ENCODE measurements at regions not wholly inside any gene's neighbourhood (a gene's known extent, or its start where the extent isn't known, plus 50 kb on each side); places are given as distances from the start of the nearest gene placed in this dataset.

DNA sequence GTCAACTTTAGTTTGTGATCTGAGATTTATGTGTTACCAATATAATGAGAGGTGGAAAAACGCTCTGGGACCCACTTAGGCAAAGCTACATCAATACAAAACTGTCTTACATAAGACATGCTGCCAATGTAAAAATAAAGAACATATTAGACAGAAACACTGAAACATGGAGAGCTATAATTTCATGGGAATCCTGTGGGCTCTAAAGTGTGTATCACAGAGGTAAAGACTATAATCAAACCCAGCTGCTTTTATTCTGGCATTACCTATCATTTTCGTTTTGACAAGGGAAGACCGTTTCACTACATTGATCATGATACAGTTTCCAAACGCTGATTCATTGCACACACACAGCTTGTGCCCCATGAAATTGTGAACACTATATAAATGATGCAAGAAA, 400.5 kb upstream of the TUSC1 start (continued):
- TF ChIP-seq IRF1 (CRISPR knock-in tag; IDR thresholded peaks at IDR 0.05) = no peak
- TF ChIP-seq RELA (CRISPR knock-in tag; IDR thresholded peaks at IDR 0.05; ENCODE audit: borderline replicate concordance) = no peak
- no peak for TF ChIP-seq ZNF232 (CRISPR knock-in tag; IDR thresholded peaks at IDR 0.05)
- TF ChIP-seq, protein P1, sequence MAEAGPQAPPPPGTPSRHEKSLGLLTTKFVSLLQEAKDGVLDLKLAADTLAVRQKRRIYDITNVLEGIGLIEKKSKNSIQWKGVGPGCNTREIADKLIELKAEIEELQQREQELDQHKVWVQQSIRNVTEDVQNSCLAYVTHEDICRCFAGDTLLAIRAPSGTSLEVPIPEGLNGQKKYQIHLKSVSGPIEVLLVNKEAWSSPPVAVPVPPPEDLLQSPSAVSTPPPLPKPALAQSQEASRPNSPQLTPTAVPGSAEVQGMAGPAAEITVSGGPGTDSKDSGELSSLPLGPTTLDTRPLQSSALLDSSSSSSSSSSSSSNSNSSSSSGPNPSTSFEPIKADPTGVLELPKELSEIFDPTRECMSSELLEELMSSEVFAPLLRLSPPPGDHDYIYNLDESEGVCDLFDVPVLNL (CRISPR knock-in tag; IDR thresholded peaks at IDR 0.05; ENCODE audit: borderline replicate concordance, low read depth) = no peak
- TF ChIP-seq FOXP1 (CRISPR knock-in tag; IDR thresholded peaks at IDR 0.05; ENCODE audit: borderline replicate concordance) = no peak
- TF ChIP-seq ZSCAN18 (CRISPR knock-in tag; IDR thresholded peaks at IDR 0.05) = no peak
- TF ChIP-seq ZNF121 (CRISPR knock-in tag; IDR thresholded peaks at IDR 0.05) = no peak

DNA sequence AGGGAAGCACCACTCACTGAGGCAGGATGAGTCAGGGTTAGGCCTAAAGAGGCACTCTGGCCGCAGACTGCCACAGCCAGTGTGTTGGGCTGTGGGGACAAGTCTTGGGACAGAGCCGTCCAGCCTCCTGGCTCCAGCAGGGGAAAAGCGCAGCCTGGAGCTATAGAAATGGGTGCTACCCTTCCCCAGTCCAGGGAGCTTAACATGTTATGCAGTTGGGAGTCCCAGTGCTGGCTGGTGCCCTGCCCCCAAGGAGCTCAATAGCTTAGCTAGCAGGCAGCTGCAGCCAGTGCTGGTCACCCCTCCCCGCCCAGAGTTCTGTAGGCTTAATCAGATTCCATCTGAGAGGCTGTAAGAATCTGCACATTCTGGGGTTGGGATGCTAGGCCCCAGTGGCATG, 399.6 kb upstream of the TUSC1 start:
- Mint-ChIP-seq H3K36me3 (peaks cover 23% of the 10 kb centered on the region), H3K4me3 (no peak overlapping the region), H3K27me3 (ENCODE audit: low read depth) (no peaks in the 10 kb centered on the region), H3K4me1 (no peaks in the 10 kb centered on the region), H3K27ac (no peak overlapping the region), H3K9me3 (peaks cover 37% of the 10 kb centered on the region)
- no peak for DNase-seq (ENCODE audit: low spot score)
- CTCF ChIA-PET = interaction anchor here (0.6 kb wide), 1 partner anchor 172 kb away, joined by 3 read pairs; no protein-coding TSS in a partner anchor
- peak; percentile 56 for ATAC-seq
- POLR2A ChIA-PET = no interaction called here
- TF ChIP-seq NFYB (CRISPR knock-in tag; conservative IDR thresholded peaks at IDR 0.05; ENCODE audit: low read depth) (no peak), ZSCAN18 (CRISPR knock-in tag; IDR thresholded peaks at IDR 0.05) (no peak), ZNF416 (CRISPR knock-in tag; IDR thresholded peaks at IDR 0.05) (no peak), ZNF281 (CRISPR knock-in tag; IDR thresholded peaks at IDR 0.05) (no peak), OVOL2 (CRISPR knock-in tag; IDR thresholded peaks at IDR 0.05; ENCODE audit: borderline replicate concordance) (no peak), ZNF671 (CRISPR knock-in tag; IDR thresholded peaks at IDR 0.05) (no peak), CDX4 (CRISPR knock-in tag; IDR thresholded peaks at IDR 0.05; ENCODE audit: borderline replicate concordance) (no peak), ZMAT4 (CRISPR knock-in tag; IDR thresholded peaks at IDR 0.05) (no peak), ZNF396 (CRISPR knock-in tag; IDR thresholded peaks at IDR 0.05; ENCODE audit: borderline replicate concordance) (no peak), TP53 (CRISPR knock-in tag; IDR thresholded peaks at IDR 0.05) (no peak), NR2C2 (CRISPR knock-in tag; IDR thresholded peaks at IDR 0.05) (no peak), KAT7 (CRISPR knock-in tag; IDR thresholded peaks at IDR 0.05; ENCODE audit: borderline replicate concordance) (no peak), RORB (CRISPR knock-in tag; IDR thresholded peaks at IDR 0.05) (no peak), USF1 (CRISPR knock-in tag; IDR thresholded peaks at IDR 0.05) (no peak)
- TF ChIP-seq, protein P2, sequence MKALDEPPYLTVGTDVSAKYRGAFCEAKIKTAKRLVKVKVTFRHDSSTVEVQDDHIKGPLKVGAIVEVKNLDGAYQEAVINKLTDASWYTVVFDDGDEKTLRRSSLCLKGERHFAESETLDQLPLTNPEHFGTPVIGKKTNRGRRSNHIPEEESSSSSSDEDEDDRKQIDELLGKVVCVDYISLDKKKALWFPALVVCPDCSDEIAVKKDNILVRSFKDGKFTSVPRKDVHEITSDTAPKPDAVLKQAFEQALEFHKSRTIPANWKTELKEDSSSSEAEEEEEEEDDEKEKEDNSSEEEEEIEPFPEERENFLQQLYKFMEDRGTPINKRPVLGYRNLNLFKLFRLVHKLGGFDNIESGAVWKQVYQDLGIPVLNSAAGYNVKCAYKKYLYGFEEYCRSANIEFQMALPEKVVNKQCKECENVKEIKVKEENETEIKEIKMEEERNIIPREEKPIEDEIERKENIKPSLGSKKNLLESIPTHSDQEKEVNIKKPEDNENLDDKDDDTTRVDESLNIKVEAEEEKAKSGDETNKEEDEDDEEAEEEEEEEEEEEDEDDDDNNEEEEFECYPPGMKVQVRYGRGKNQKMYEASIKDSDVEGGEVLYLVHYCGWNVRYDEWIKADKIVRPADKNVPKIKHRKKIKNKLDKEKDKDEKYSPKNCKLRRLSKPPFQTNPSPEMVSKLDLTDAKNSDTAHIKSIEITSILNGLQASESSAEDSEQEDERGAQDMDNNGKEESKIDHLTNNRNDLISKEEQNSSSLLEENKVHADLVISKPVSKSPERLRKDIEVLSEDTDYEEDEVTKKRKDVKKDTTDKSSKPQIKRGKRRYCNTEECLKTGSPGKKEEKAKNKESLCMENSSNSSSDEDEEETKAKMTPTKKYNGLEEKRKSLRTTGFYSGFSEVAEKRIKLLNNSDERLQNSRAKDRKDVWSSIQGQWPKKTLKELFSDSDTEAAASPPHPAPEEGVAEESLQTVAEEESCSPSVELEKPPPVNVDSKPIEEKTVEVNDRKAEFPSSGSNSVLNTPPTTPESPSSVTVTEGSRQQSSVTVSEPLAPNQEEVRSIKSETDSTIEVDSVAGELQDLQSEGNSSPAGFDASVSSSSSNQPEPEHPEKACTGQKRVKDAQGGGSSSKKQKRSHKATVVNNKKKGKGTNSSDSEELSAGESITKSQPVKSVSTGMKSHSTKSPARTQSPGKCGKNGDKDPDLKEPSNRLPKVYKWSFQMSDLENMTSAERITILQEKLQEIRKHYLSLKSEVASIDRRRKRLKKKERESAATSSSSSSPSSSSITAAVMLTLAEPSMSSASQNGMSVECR (CRISPR knock-in tag; IDR thresholded peaks at IDR 0.05; ENCODE audit: borderline replicate concordance) = no peak
- TF ChIP-seq, protein P1 (CRISPR knock-in tag; IDR thresholded peaks at IDR 0.05; ENCODE audit: borderline replicate concordance, low read depth) = no peak
